DND-41 (cell line): ENCODE measurements at regions not wholly inside any gene's neighbourhood (a gene's known extent, or its start where the extent isn't known, plus 50 kb on each side); places are given as distances from the start of the nearest gene placed in this dataset.

ENCODE experiments used
- ATAC-seq: fragments of 200-7000 bp; cut with Tn5 transposase; 3 replicates; pipeline ENCODE4 v1.9.1; 2021; ENCODE audit warnings: low read depth; ENCODE audit not compliant: insufficient read depth
- DNase-seq: peaks from one replicate; pipeline ENCODE4 v3.0.0-alpha.2; 2020
- H2AFZ ChIP-seq: 2 replicates; pipeline ENCODE4 v1.6.0; 2012; ENCODE audit warnings: low read depth, low read length
- H3K27ac ChIP-seq: 2 replicates; pipeline ENCODE4 v1.5.1; 2012; ENCODE audit warnings: low read length, inconsistent platforms
- H3K27me3 ChIP-seq: fragments of 200-600 bp; sonication (generic); 2 replicates; pipeline ENCODE4 v1.6.0; 2012; ENCODE audit warnings: low read length, mild to moderate bottlenecking, inconsistent platforms; ENCODE audit not compliant: insufficient read depth, poor library complexity
- H3K36me3 ChIP-seq: 2 replicates; pipeline ENCODE4 v1.5.1; 2012; ENCODE audit warnings: low read length, inconsistent platforms; ENCODE audit not compliant: insufficient read depth
- H3K4me1 ChIP-seq: 2 replicates; pipeline ENCODE4 v1.5.1; 2012; ENCODE audit warnings: mild to moderate bottlenecking, low read length; ENCODE audit not compliant: insufficient read depth
- H3K4me2 ChIP-seq: 2 replicates; pipeline ENCODE4 v1.6.0; 2012; ENCODE audit warnings: mild to moderate bottlenecking, moderate library complexity, low read length, inconsistent platforms; ENCODE audit not compliant: insufficient read depth
- H3K4me3 ChIP-seq, 2 experiments: fragments of 200-600 bp in 1 of 2; shearing (Covaris generic) in 1 of 2; 2 replicates each; pipeline ENCODE4 v1.5.1; 2012 to 2016; ENCODE audit warnings: inconsistent platforms in 2 of 2, low read length in 2 of 2, mild to moderate bottlenecking in 2 of 2, low read depth in 1 of 2, moderate library complexity in 1 of 2
- H3K79me2 ChIP-seq: 2 replicates; pipeline ENCODE4 v1.6.0; 2012; ENCODE audit warnings: low read length, inconsistent platforms; ENCODE audit not compliant: insufficient read depth
- H3K9ac ChIP-seq: 2 replicates; pipeline ENCODE4 v1.6.0; 2012; ENCODE audit warnings: low read depth, mild to moderate bottlenecking, inconsistent platforms, low read length, moderate library complexity
- H3K9me3 ChIP-seq: 2 replicates; pipeline ENCODE4 v1.5.1; 2012; ENCODE audit warnings: low read length, moderate library complexity, mild to moderate bottlenecking, inconsistent platforms; ENCODE audit not compliant: insufficient read depth, severe bottlenecking
- H4K20me1 ChIP-seq: 2 replicates; pipeline ENCODE4 v1.6.0; 2012; ENCODE audit warnings: low read length; ENCODE audit not compliant: insufficient read depth
- CTCF ChIP-seq: IDR thresholded peaks from 2 replicates; pipeline ENCODE4 v1.5.1; 2012; ENCODE audit warnings: borderline replicate concordance, low read length, moderate library complexity, mild to moderate bottlenecking; ENCODE audit not compliant: poor library complexity, severe bottlenecking; ENCODE audit errors: extremely low read depth
- EZH2 ChIP-seq: IDR thresholded peaks from 3 replicates; pipeline ENCODE4 v1.6.1; 2012; ENCODE audit warnings: borderline replicate concordance, low read depth, mild to moderate bottlenecking, moderate library complexity, low read length, inconsistent platforms; ENCODE audit not compliant: severe bottlenecking

GRCh38 chr22:48429446-48430020, 1398.1 kb downstream of the BRD1 start:
- no peaks in the 10 kb centered on the region for H3K9me3 ChIP-seq
- no peaks in the 10 kb centered on the region for H3K27me3 ChIP-seq

GRCh38 chr22:48428631-48429371, 1398.9 kb downstream of the BRD1 start:
- no peak overlapping the region for H3K4me3 ChIP-seq
- H3K79me2 ChIP-seq, result no peaks in the 10 kb centered on the region
- no peaks in the 10 kb centered on the region for H4K20me1 ChIP-seq
- H2AFZ ChIP-seq, result no peak overlapping the region
- no peaks in the 10 kb centered on the region for H3K9me3 ChIP-seq
- H3K9ac ChIP-seq, result no peak overlapping the region
- no peak overlapping the region for H3K27ac ChIP-seq
- no peaks in the 10 kb centered on the region for H3K27me3 ChIP-seq
- H3K4me1 ChIP-seq, result no peaks in the 10 kb centered on the region
- DNase-seq, result no peak
- no peaks in the 10 kb centered on the region for H3K36me3 ChIP-seq
- no peak for ATAC-seq
- H3K4me2 ChIP-seq, result no peak overlapping the region
- no peak for TF ChIP-seq CTCF
- no peak for TF ChIP-seq EZH2

More at GRCh38 chr22:48429446-48430020, 1398.1 kb downstream of the BRD1 start:
- H3K79me2 ChIP-seq, result no peaks in the 10 kb centered on the region
- H3K4me2 ChIP-seq, result no peak overlapping the region
- ATAC-seq (no peak), DNase-seq (no peak)
- H3K27ac ChIP-seq, result no peak overlapping the region
- H3K36me3 ChIP-seq, result no peaks in the 10 kb centered on the region
- H3K4me3 ChIP-seq, result no peak overlapping the region
- H3K4me1 ChIP-seq, result no peaks in the 10 kb centered on the region
- H4K20me1 ChIP-seq, result no peaks in the 10 kb centered on the region
- no peak overlapping the region for H2AFZ ChIP-seq
- H3K9ac ChIP-seq, result no peak overlapping the region
- TF ChIP-seq EZH2, result no peak
- no peak for TF ChIP-seq CTCF

- TF ChIP-seq CTCF (no peak), EZH2 (no peak)
- Histone ChIP-seq H3K4me1 (no peaks in the 10 kb centered on the region), H3K4me2 (no peak overlapping the region), H3K9me3 (no peaks in the 10 kb centered on the region), H3K9ac (no peak overlapping the region), H2AFZ (no peak overlapping the region), H3K27me3 (no peaks in the 10 kb centered on the region), H3K27ac (no peak overlapping the region), H3K79me2 (no peaks in the 10 kb centered on the region), H3K36me3 (no peaks in the 10 kb centered on the region), H4K20me1 (no peaks in the 10 kb centered on the region), H3K4me3 (no peak overlapping the region)
- no peak for ATAC-seq
- no peak for DNase-seq
These were observed 1399.9 kb downstream of the BRD1 start for GRCh38 chr22:48427731-48428211.
